ENCODE measurements at regions not wholly inside any gene's neighbourhood (a gene's known extent, or its start where the extent isn't known, plus 50 kb on each side); places are given as distances from the start of the nearest gene placed in this dataset.

- intact Hi-C loops (cut with DNase I) = no loop called here
- H3K27ac ChIP-seq = no peak overlapping the region
- WGBS = 97% methylated on average over 2 of the region's 2 CpGs
These were observed 161.2 kb upstream of the SLC38A2 start for GRCh38 chr12:46533723-46534122.

GRCh38 chr12:46531804-46532203, 159.2 kb upstream of the SLC38A2 start:
- Histone ChIP-seq H3K4me3 (no peak overlapping the region), H3K27ac (no peak overlapping the region), H3K27me3 (replicated peaks; ENCODE audit: insufficient read depth) (no peaks in the 10 kb centered on the region), H3K36me3 (no peaks in the 10 kb centered on the region), H3K4me1 (replicated peaks) (no peaks in the 10 kb centered on the region), H3K9me3 (no peaks in the 10 kb centered on the region)
- no peak for DNase-seq (ENCODE audit: low spot score)
- TF ChIP-seq POLR2A (IDR thresholded peaks at IDR 0.05) (no peak), POLR2AphosphoS5 (IDR thresholded peaks at IDR 0.05) (no peak), CTCF (IDR thresholded peaks at IDR 0.05) (no peak)
- intact Hi-C loops (cut with DNase I) = no loop called here
- 100% methylated on average over 3 of the region's 3 CpGs for WGBS

More at GRCh38 chr12:46533723-46534122, 161.2 kb upstream of the SLC38A2 start:
- no peaks in the 10 kb centered on the region for H3K27me3 ChIP-seq (replicated peaks; ENCODE audit: insufficient read depth)
- no peak overlapping the region for H3K4me3 ChIP-seq
- DNase-seq (ENCODE audit: low spot score) = no peak
- H3K9me3 ChIP-seq = no peaks in the 10 kb centered on the region
- no peaks in the 10 kb centered on the region for H3K4me1 ChIP-seq (replicated peaks)
- TF ChIP-seq CTCF (IDR thresholded peaks at IDR 0.05) (no peak), POLR2AphosphoS5 (IDR thresholded peaks at IDR 0.05) (no peak), POLR2A (IDR thresholded peaks at IDR 0.05) (no peak)
- H3K36me3 ChIP-seq = no peaks in the 10 kb centered on the region

GRCh38 chr12:46531059-46531785, 158.6 kb upstream of the SLC38A2 start:
- H3K36me3 ChIP-seq = no peaks in the 10 kb centered on the region
- 94% methylated on average over 6 of the region's 6 CpGs for WGBS

GRCh38 chr12:46530373-46531056, 157.9 kb upstream of the SLC38A2 start:
- DNase-seq (ENCODE audit: low spot score) = no peak
- WGBS = 97% methylated on average over 13 of the region's 14 CpGs
- Histone ChIP-seq H3K4me1 (replicated peaks) (no peaks in the 10 kb centered on the region), H3K36me3 (no peaks in the 10 kb centered on the region), H3K27me3 (replicated peaks; ENCODE audit: insufficient read depth) (no peaks in the 10 kb centered on the region), H3K27ac (no peak overlapping the region), H3K4me3 (no peak overlapping the region), H3K9me3 (no peaks in the 10 kb centered on the region)
- intact Hi-C loops (cut with DNase I) = no loop called here
- TF ChIP-seq POLR2A (IDR thresholded peaks at IDR 0.05) = no peak
- no peak for TF ChIP-seq CTCF (IDR thresholded peaks at IDR 0.05)
- no peak for TF ChIP-seq POLR2AphosphoS5 (IDR thresholded peaks at IDR 0.05)

More at GRCh38 chr12:46531059-46531785, 158.6 kb upstream of the SLC38A2 start:
- TF ChIP-seq CTCF (IDR thresholded peaks at IDR 0.05) (no peak), POLR2AphosphoS5 (IDR thresholded peaks at IDR 0.05) (no peak), POLR2A (IDR thresholded peaks at IDR 0.05) (no peak)
- intact Hi-C loops (cut with DNase I) = no loop called here
- no peak overlapping the region for H3K4me3 ChIP-seq
- H3K27ac ChIP-seq = no peak overlapping the region
- H3K27me3 ChIP-seq (replicated peaks; ENCODE audit: insufficient read depth) = no peaks in the 10 kb centered on the region
- no peaks in the 10 kb centered on the region for H3K4me1 ChIP-seq (replicated peaks)
- DNase-seq (ENCODE audit: low spot score) = no peak
- no peaks in the 10 kb centered on the region for H3K9me3 ChIP-seq
